ENCODE measurements at regions not wholly inside any gene's neighbourhood (a gene's known extent, or its start where the extent isn't known, plus 50 kb on each side); places are given as distances from the start of the nearest gene placed in this dataset.

DNA sequence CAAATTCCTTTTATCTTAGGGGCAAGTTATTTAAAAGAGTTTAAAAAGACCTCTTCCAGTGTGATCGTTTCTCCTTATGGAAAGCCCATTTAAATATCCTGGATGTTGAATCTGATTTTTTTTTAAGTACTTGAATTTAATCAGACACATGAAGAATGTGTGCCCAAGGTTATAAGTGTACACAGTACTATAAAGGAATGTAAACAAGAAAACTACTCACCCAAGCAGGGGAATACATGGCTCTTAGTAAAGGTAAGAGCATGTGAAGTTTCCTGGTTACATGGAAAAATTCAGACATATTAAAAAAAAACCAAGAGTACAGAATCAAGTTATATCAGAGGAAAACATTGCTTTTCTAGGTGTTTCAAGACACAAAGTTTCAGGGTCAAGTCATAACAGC, 546.9 kb downstream of the MATN1 start:
- TF ChIP-seq PPARA (CRISPR knock-in tag; IDR thresholded peaks at IDR 0.05; ENCODE audit: borderline replicate concordance) (no peak), ZC3H10 (CRISPR knock-in tag; IDR thresholded peaks at IDR 0.05) (no peak), TOX (CRISPR knock-in tag; IDR thresholded peaks at IDR 0.05; ENCODE audit: borderline replicate concordance) (no peak), ARNTL (CRISPR knock-in tag; IDR thresholded peaks at IDR 0.05; ENCODE audit: borderline replicate concordance, low read depth) (no peak), CSDC2 (CRISPR knock-in tag; IDR thresholded peaks at IDR 0.05) (no peak), BACH2 (CRISPR knock-in tag; IDR thresholded peaks at IDR 0.05; ENCODE audit: borderline replicate concordance) (no peak), ISL1 (CRISPR knock-in tag; IDR thresholded peaks at IDR 0.05) (no peak), ZFP3 (CRISPR knock-in tag; IDR thresholded peaks at IDR 0.05) (no peak), OSR1 (CRISPR knock-in tag; IDR thresholded peaks at IDR 0.05) (no peak), ESRRG (CRISPR knock-in tag; IDR thresholded peaks at IDR 0.05) (no peak), GLIS3 (CRISPR knock-in tag; IDR thresholded peaks at IDR 0.05) (no peak)
- TF ChIP-seq, protein P1, sequence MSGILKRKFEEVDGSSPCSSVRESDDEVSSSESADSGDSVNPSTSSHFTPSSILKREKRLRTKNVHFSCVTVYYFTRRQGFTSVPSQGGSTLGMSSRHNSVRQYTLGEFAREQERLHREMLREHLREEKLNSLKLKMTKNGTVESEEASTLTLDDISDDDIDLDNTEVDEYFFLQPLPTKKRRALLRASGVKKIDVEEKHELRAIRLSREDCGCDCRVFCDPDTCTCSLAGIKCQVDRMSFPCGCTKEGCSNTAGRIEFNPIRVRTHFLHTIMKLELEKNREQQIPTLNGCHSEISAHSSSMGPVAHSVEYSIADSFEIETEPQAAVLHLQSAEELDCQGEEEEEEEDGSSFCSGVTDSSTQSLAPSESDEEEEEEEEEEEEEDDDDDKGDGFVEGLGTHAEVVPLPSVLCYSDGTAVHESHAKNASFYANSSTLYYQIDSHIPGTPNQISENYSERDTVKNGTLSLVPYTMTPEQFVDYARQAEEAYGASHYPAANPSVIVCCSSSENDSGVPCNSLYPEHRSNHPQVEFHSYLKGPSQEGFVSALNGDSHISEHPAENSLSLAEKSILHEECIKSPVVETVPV (CRISPR knock-in tag; IDR thresholded peaks at IDR 0.05), result no peak
- TF ChIP-seq, protein P2, sequence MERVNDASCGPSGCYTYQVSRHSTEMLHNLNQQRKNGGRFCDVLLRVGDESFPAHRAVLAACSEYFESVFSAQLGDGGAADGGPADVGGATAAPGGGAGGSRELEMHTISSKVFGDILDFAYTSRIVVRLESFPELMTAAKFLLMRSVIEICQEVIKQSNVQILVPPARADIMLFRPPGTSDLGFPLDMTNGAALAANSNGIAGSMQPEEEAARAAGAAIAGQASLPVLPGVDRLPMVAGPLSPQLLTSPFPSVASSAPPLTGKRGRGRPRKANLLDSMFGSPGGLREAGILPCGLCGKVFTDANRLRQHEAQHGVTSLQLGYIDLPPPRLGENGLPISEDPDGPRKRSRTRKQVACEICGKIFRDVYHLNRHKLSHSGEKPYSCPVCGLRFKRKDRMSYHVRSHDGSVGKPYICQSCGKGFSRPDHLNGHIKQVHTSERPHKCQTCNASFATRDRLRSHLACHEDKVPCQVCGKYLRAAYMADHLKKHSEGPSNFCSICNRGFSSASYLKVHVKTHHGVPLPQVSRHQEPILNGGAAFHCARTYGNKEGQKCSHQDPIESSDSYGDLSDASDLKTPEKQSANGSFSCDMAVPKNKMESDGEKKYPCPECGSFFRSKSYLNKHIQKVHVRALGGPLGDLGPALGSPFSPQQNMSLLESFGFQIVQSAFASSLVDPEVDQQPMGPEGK (CRISPR knock-in tag; IDR thresholded peaks at IDR 0.05; ENCODE audit: borderline replicate concordance), result no peak
- TF ChIP-seq, protein P3, sequence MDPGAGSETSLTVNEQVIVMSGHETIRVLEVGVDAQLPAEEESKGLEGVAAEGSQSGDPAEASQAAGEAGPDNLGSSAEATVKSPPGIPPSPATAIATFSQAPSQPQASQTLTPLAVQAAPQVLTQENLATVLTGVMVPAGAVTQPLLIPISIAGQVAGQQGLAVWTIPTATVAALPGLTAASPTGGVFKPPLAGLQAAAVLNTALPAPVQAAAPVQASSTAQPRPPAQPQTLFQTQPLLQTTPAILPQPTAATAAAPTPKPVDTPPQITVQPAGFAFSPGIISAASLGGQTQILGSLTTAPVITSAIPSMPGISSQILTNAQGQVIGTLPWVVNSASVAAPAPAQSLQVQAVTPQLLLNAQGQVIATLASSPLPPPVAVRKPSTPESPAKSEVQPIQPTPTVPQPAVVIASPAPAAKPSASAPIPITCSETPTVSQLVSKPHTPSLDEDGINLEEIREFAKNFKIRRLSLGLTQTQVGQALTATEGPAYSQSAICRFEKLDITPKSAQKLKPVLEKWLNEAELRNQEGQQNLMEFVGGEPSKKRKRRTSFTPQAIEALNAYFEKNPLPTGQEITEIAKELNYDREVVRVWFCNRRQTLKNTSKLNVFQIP (CRISPR knock-in tag; IDR thresholded peaks at IDR 0.05; ENCODE audit: borderline replicate concordance, low read depth), result no peak
- ATAC-seq, result no peak

DNA sequence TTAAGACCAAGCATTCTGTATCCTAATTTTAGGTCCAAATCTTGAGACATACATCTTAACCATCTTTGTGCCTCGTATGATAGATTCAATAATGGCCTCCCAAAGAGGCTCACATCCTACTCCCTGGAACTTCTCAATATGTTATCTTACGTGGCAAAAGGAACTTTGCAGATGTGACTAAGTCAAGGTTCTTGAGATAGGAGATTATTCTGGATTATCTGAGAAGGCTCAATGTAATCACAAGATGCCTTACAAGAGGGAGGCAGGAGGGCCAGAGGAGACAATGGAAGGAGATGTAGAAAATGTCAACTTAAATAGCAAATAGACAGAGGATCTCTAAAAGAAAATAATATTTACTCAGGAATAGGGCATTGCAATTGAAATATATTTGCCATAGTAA, 548.9 kb downstream of the MATN1 start:
- TF ChIP-seq RARB (CRISPR knock-in tag; IDR thresholded peaks at IDR 0.05) (no peak), TOX (CRISPR knock-in tag; IDR thresholded peaks at IDR 0.05; ENCODE audit: borderline replicate concordance) (no peak), GLIS3 (CRISPR knock-in tag; IDR thresholded peaks at IDR 0.05) (no peak), OSR1 (CRISPR knock-in tag; IDR thresholded peaks at IDR 0.05) (no peak), TCF4 (CRISPR knock-in tag; IDR thresholded peaks at IDR 0.05; ENCODE audit: borderline replicate concordance) (no peak), BACH2 (CRISPR knock-in tag; IDR thresholded peaks at IDR 0.05; ENCODE audit: borderline replicate concordance) (no peak), ARNTL (CRISPR knock-in tag; IDR thresholded peaks at IDR 0.05; ENCODE audit: borderline replicate concordance, low read depth) (no peak), ZC3H10 (CRISPR knock-in tag; IDR thresholded peaks at IDR 0.05) (no peak), PPARA (CRISPR knock-in tag; IDR thresholded peaks at IDR 0.05; ENCODE audit: borderline replicate concordance) (no peak)
- TF ChIP-seq, protein P4, sequence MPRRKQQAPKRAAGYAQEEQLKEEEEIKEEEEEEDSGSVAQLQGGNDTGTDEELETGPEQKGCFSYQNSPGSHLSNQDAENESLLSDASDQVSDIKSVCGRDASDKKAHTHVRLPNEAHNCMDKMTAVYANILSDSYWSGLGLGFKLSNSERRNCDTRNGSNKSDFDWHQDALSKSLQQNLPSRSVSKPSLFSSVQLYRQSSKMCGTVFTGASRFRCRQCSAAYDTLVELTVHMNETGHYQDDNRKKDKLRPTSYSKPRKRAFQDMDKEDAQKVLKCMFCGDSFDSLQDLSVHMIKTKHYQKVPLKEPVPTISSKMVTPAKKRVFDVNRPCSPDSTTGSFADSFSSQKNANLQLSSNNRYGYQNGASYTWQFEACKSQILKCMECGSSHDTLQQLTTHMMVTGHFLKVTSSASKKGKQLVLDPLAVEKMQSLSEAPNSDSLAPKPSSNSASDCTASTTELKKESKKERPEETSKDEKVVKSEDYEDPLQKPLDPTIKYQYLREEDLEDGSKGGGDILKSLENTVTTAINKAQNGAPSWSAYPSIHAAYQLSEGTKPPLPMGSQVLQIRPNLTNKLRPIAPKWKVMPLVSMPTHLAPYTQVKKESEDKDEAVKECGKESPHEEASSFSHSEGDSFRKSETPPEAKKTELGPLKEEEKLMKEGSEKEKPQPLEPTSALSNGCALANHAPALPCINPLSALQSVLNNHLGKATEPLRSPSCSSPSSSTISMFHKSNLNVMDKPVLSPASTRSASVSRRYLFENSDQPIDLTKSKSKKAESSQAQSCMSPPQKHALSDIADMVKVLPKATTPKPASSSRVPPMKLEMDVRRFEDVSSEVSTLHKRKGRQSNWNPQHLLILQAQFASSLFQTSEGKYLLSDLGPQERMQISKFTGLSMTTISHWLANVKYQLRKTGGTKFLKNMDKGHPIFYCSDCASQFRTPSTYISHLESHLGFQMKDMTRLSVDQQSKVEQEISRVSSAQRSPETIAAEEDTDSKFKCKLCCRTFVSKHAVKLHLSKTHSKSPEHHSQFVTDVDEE (CRISPR knock-in tag; IDR thresholded peaks at IDR 0.05), result no peak
- TF ChIP-seq, protein P5, sequence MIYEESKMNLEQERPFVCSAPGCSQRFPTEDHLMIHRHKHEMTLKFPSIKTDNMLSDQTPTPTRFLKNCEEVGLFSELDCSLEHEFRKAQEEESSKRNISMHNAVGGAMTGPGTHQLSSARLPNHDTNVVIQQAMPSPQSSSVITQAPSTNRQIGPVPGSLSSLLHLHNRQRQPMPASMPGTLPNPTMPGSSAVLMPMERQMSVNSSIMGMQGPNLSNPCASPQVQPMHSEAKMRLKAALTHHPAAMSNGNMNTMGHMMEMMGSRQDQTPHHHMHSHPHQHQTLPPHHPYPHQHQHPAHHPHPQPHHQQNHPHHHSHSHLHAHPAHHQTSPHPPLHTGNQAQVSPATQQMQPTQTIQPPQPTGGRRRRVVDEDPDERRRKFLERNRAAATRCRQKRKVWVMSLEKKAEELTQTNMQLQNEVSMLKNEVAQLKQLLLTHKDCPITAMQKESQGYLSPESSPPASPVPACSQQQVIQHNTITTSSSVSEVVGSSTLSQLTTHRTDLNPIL (CRISPR knock-in tag; IDR thresholded peaks at IDR 0.05; ENCODE audit: low read depth), result no peak
- ATAC-seq, result no peak

DNA sequence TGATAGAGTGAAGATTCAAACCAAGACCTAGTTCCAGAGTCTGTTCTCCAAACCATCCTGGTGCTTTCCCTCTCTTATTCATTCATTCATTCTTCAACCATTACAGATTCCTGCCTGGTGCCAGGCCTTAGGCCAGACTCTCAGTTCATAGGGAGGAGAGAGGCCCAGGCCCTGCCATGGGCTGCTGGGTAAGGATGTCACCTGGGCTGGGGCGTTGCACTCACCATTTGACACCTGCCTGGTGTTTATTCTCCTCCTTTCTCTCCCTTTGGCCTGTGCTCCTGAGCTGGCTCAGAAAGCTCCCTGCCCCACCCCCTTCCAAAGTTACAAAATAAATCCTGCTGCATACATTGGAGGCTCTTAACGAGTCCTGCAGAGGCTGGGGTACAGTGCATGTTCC, 549.8 kb downstream of the MATN1 start:
- no peak for ATAC-seq
- TF ChIP-seq TOX (CRISPR knock-in tag; IDR thresholded peaks at IDR 0.05; ENCODE audit: borderline replicate concordance) (no peak), ZNF565 (CRISPR knock-in tag; conservative IDR thresholded peaks at IDR 0.05; ENCODE audit: low read depth) (no peak), TCF4 (CRISPR knock-in tag; IDR thresholded peaks at IDR 0.05; ENCODE audit: borderline replicate concordance) (no peak), ZFP30 (CRISPR knock-in tag; IDR thresholded peaks at IDR 0.05) (no peak), ZFP3 (CRISPR knock-in tag; IDR thresholded peaks at IDR 0.05) (no peak), SNAI2 (CRISPR knock-in tag; IDR thresholded peaks at IDR 0.05) (no peak)
- TF ChIP-seq, protein P1 (CRISPR knock-in tag; IDR thresholded peaks at IDR 0.05), result no peak
